ENCODE measurements at regions not wholly inside any gene's neighbourhood (a gene's known extent, or its start where the extent isn't known, plus 50 kb on each side); places are given as distances from the start of the nearest gene placed in this dataset.

DNA sequence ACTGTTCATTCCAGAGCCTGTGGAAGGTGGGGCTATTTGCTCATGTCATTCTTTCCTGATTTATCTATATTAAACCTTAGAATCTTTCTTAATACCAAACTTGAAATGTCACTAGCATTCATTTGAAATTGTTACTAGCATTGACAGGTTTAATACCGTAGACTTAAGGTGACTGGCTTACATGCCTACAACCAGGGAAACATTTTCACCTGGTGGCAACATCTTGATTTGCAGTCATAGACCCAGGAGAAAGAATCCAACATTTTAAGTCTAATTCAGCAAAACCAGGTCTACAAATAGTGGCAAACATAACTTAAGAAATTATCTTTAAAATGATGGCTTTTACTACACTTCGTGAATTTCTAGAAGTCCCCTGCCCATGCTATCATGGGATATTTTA, 353.7 kb downstream of the HTR7 start:
- DNase-seq: no peak

DNA sequence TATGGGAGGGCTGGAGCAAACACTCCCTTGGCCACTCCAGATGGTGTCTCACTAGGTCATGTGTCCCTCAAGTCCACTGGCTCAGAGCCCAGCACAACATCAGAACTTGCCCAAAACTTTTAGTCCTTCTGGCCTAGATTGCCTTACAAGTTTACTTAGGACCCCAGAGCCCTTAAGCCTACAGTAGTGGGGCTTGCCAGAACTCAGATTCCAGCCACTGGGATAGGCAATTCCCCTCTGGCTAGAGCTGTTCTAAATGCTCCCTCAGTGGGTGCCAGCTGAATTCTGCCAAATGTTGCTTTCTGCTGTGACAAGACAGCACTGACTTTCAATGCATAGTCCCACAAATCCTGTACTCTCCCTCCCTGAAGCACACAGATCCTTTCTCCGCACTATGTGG, 331.1 kb downstream of the HTR7 start:
- no peak for DNase-seq

DNA sequence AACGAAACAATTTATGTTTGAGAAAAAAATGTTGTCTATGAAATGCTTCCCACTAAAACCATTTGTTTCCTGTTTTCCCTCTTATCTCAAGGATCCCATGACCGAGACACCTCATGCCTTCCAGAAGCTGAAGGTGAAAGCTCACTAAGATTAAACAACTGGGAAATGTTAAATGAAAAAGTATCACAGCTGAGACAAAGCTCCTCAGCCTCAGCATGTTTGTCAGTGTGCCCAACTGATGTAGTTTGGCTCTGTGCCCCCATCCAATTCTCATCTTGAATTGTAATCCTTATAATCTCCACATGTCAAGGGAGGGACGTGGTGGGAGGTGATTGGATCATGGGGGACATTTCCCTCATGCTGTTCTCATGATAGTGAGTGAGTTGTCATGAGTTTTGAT, 327.3 kb downstream of the HTR7 start:
- no peak for DNase-seq

DNA sequence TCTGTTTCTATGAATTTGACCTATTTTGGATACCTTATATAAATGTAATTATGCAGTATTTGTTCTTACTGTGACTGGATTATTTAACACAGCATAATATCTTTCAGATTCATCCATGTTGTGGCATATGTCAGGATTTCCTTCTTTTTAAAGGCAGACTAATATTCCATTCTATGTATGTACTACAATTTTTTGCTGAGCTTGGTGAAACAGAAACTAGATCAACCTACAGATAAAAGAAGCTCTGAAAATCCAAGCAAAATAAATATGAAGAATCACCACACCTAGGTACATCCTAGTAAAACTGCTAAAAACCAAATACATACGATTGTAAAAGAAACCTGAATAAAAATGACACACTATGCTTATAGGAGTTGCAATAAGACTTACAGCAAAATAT, 300.5 kb downstream of the HTR7 start:
- no peak for DNase-seq

DNA sequence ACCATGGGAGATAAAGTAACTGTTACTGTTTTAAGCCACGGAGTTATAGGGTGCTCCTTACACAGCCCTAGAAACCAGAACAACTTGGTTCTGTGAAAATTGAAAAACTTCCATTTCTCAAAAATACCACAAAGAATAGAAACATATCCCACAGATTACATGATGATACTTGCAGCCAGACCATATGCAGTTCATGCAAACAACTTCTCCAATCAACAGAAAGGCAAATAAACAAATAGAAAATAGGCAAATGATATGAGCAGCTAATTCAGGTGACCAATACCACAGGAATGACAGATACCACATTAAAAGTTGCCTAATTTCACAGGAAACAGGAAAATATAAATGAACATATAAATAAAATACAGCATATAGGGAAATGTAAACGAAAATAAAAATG, 297.5 kb downstream of the HTR7 start:
- DNase-seq: no peak

DNA sequence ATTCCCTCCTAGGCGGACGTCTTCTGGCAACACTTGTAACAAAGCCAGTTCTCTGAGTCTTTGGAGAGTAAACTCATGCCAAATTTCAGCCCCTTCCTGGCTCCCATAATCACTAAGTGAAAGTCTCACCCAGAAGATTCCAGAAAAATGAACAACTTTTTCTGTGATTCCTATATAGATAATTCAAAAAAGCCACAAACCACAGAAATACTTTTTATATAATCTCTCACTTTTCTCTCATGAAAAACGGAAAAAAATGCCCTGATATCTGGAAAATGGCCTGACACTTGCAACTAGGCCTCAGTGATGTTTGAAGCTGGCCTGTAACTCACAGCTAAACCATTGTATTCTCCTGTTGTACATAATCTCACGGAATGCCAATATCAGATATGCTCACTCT, 296.2 kb downstream of the HTR7 start:
- no peak for DNase-seq

DNA sequence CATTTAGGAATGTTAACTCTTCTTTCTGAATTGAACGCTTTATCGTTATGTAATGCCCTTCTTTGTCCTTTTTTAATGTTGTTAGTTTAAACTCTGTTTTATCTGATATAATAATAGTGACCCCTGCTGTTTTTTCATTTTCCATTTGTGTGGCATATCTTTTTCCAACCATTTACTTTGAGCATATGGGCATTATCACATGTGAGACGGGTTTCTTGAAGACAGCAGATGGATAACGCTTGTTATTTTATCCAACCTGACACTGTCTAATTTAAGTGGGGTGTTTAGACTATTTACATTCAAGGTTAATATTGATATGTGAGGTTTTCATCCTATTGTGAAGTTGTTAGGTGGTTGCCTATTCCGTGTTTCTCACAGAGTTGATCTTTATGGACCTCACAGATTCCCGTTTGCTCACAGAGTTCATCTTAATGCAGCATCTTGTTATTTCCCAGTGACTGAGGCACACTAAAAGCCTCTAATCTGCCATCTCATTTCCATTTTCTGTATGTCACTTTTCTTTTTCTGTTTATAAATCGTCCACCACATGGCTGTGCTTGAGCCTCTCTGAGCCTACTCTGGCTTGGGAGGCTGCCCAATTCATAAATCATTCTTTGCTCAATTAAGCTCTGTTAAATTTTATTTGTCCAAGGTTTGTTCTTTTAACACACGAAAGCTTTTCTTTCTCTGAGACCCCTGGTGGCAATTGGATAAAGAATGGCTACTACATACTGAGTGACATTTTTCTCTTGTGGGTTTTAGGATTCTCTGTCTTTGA, 286.2 kb downstream of the HTR7 start:
- no peak for DNase-seq

DNA sequence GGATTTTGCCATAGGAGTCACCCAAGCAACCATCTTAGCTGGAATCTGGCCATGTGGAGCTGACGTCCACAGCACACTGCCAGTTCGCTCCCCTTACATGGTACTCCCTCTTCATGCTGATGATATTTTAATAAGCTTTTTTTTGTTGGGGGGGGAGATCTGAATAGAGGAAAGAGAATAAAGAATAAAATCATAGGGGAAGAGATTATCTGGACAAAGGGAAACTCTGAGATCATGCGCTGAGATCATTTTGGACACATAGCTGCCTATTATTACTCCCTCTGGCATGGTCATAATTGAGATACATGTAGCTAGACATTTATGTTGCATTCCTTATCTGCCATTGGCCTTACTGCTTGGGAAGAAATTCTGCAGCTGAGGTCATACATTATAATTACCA, 282.7 kb downstream of the HTR7 start:
- no peak for DNase-seq

DNA sequence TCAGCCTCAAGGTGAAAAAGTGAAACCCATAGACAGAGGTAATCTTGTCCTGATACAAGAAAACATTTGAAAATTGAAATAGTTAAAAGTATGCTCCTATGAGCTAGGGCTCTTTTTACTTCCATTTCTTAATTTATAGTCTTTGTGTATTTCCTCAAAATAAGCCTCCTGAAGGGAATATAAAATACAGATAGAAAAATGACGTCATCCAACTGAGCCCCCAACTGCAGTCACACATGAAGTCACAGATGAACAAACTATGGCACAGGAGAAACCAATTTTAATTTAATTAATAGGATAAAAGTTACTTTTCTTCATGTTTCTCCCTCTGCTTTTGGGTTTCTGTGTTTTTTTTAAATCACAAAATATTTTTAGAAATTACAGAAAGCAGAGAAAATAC, 280.3 kb downstream of the HTR7 start:
- DNase-seq: no peak

DNA sequence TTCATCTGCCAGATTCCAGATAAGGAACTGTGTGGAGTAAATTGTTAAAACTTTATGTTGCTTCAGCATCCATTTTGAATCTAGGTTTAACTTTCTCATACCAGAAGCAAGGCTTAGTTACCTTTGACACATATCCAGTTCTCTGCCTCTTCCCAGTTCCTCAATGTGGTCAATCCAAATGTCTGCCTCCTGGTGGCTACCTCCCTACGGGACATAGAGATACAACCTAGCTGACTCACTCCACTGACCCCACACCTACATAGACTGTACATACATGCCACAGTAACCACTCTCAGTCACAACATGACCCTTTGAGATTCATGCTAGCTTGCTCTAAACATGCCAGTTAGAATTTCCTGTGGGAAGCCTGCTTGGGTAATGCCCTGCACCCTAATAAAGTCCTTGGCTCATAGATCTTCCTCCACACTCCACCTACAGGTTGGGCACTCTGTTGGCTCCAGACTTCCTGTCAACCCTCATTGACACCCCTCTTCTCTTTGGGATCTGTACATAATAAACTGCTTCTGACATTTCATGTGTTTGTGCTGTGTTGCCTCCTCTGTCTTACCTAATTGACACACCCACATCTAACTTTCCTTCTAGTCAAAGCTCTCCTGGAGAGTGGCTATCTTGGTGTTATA, 278.1 kb downstream of the HTR7 start:
- DNase-seq: no peak

DNA sequence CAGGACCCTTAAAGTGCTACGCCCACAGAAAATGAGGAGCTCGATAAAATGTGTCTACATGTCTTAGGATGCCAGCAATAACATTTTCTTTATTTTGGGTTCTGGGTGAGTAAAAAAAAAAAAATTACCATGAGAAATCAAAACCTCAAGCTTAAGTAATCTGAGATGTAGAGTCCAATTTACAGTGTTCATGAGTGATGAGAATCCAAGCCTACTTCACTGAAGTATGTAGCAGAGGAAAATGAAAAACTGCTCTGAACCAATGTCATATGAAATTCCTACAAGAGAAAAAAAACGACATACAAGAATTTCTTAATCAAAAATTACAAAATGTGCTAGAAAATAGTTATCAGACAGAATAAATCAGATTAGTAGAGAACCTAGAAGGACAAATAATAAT, 274.4 kb downstream of the HTR7 start:
- no peak for DNase-seq

DNA sequence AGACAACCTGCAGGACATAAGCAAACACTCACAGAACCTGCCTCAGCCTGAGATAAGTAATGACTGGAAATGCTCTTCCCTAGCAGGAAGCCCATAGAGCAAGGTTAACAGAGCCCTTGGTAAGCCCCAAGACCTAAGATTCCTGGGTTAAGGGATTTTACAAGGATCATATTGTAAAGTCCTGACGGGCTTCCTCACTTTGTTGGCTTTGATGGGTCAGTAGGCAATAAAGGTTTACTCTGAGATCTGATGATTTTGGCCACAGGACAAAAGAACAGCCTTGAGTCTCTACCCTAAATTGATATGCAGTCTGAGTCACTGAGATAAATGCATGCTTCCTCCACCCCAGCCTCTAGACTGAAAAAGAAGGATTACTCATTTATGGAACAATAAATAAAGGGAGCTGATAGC, 270.8 kb downstream of the HTR7 start:
- DNase-seq: no peak

DNA sequence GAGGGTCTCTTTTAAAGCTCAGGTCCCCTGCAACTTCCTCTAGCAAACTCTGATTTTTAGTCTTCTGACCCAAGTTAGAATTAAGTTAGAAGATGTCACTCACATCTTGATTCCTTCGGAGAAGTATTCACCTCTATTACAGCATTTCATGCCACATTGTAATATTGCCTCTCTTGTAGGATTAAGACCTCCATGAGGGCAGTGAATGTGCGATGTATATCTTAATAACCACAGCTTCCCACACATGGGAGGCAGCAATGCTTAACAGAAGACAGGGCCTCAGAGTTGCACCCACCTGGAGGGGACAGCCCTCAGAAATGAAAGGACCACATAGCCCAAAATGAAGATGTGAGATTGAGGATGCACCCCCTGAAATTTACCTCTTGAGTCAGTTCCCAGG, 270.3 kb downstream of the HTR7 start:
- DNase-seq: no peak

DNA sequence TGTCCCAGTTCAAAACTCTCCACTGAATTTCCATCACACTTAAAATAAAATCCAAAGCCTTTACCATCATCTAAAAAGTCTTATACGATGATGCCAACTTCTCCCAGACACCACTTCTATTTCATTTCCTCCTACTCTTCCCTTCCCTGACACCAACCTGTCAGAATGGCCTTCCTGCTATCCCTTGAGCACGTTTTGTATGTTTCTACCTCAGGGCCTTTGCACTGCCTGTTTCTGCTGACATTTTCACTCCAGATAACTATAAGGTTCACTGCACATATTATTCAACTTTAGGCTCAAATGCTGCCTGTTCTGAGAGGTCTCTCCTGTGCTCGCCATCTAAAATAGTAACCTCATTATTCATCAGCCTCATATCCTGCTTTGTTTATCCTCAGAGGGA, 269.6 kb downstream of the HTR7 start:
- DNase-seq: no peak

DNA sequence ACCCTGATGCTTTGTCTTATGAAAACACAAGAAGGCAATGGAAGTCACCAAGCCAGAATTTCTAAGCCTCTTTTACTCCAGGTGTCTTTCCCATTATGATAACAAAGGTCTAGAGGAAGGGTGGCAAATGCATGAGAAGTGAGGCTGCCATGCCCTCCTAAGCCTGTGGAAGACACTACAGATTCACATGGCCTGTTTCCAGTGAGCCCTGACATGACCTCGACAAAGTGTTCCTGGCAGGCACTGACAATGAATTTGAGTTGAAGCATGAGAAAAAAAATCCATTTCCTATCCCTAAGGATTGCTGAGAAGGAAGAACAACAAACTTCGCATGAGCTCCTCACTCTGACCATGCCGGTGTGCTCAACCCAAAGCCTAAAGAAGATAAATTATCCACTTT, 268.0 kb downstream of the HTR7 start:
- no peak for DNase-seq

DNA sequence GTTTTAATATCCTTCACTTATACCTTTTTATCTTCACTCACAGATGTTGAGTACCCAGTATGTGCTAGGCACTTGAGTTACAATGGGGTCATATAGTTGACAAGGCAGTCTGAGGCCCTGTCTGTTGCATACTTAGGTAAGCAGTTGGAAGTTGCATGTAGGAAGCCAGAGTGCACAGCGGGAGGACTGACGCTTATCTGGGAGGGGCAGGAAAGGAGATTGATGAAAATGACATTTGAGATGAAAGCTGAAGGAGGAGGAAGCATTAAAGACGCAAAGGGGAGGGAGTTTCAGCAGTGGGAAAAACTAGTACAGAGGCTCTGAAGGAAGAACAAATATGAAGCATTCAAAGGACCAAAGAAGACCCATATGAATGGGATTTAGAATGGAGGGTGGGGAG, 266.2 kb downstream of the HTR7 start:
- DNase-seq: no peak

DNA sequence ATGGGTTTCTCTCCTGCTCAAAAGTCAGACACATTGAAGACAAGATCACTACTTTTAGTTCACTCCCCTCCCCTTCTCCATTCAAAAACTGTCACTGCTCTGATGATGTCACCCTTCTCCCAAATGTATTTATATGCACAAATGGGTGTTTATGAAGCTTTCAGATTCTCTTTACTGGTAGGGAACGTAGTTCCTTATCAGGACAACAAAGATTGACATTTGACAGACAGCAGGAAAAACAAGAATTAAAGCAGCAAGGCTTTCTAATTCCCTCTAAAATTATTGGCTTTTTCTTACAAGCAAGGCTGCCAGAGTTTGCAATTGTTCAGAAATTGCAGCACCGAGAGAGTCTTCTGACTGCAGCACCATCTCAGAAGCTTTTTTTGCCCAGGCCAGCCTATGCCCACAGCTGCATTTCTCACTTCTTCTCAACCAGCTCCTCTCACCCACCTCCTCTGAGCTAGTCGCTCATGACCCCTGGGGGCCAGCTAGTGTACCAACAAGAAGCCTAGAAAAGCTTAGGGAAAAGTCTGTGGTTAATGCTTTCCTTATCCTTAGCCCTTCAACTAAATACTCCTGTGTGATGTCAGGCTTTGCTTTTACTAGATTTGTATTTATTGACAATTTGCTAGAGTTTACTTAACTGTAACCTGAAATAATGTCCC, 265.1 kb downstream of the HTR7 start:
- no peak for DNase-seq

DNA sequence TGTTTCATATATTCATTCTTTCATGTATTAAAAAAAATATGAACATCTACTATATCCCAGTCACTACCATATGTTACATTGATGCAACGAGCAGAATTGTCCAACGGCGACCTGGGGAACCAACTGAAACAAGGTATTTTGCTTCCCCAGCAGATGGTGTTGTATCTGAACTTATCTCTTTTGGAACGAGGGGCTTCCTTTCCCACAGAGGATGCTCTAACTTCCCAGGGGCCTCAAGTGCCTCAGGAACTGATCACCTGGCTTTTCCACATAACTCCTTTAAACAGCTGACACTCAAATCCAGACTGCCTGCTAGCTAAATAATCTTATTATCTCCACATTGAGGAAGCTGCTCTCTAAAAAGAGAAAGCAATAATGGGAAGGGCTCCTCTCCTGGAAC, 259.3 kb downstream of the HTR7 start:
- DNase-seq: no peak

DNA sequence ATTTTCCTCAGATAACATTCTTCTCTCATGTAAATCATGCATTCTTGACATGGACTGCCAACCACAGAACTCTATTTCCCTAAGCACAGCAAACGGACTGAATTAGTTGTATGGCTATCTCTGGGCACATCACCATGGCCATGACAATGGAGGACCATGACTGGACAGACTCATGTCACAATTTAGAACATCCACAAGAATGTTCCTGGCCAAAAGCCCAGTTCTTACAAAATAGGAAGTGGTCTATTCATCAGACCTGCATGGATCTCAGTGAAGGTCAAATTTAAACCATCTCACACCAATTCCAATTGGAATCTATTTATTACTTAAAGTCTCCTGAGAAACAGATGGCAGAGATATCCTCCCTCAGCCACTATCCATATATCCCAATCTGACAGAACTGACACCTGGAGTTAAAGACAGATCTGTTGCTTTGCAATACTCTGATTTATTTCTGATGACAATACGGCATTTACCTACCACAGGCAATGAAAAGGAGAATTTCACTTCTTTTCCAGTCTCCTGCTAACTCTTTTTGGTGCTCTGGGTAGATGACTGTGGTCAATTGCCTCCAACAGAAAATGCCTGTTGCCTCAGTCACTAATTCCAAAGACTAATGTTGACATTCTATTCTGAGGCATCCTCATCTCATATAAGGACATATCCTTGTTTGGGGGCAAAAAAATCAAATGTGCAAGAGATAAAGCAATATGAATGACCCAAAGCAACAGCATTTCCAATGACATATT, 254.8 kb downstream of the HTR7 start:
- no peak for DNase-seq

DNA sequence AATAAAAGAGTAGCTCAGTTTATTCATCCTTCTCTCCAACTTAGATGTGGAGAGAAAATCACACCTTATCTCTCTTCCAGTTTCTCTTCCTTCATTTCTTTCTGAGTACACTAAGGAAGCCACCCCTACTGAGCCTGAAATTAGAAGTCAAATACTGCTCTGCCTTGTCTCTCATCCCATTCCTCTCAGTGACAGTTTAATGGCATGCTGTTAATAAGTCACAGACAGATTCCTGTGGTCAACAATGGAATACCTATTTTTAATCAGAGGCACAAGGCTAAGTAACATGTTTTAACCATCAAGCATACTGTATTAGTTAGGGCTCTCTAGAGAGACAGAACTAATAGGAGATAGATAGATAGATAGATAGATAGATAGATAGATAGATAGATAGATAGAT, 253.2 kb downstream of the HTR7 start:
- no peak for DNase-seq

DNA sequence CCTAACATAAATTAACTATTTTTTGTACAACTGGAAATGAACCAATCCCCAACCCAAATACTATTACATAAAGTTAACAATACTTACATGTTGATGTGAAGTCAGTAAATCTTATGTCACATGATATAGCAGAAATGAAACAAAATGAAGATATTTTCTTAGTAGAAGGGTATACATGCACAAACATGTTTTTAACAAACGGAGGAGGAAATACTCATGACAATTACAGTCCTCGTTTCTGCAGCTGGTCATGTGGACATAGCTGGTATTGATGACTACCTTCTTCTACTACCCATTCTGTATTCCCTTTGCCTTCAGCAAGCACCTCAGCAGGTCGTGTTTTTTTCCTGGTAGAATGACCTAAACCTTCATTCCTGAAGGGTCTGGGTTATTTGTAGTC, 252.3 kb downstream of the HTR7 start:
- no peak for DNase-seq

DNA sequence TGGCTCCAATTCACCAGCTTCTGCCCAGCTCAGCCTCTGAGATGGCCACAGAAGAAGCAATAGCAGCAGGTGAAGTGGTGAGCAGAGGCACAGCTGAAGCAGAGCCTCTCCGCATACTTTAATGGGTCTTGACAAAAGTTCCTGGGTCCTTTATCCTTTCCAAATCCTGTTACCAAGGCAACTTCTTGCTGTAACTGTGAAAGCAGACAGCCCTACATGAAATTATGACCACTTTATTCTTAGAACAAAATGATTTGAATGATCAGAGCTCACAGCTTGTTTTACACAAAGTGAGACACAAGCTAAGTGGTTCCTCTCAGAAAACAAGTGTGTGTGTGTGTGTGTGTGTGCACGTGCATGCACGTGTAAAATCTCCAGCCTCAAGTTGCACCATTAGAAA, 245.6 kb downstream of the HTR7 start:
- DNase-seq: no peak

DNA sequence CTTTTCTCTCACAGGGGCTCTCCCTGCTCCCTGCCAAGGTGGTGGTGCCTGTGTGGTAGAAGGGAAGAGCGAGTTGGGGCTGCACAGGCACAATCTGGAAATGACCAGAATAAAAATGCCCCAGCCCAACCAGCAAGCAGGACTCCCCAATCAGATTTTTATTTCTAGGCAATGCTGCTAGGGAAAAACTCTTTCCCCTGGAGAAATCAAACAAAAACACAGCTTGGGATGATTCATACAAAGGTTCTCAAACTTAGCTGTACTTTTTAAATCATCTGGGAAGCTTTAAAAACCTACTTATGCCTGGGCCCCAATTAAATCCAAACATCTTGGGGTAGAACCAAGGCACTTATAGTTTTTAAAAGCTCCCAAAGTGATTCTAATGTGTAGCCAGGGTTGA, 243.2 kb downstream of the HTR7 start:
- DNase-seq: no peak

DNA sequence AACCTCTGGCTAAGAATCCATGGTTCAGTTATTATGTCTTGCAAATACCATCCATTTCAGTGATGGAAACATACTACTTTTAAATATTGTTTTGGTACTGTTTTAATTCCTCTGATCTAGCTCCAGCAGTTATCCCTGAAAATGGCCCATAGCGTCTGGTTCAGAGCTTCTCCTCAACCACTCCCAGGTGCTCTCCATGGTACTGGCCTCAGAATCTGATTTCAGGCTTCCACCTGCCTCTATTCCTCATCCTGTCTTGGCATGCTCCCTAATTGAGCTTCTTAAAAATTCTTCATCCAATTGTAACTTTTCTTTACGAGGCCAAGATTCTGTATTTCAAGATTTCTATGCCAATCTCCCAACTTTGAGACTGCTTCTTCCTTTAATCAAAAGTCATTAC, 236.3 kb downstream of the HTR7 start:
- no peak for DNase-seq
